GM19240 (cell line): ENCODE measurements at regions not wholly inside any gene's neighbourhood (a gene's known extent, or its start where the extent isn't known, plus 50 kb on each side); places are given as distances from the start of the nearest gene placed in this dataset.

Experiments used
- DNase-seq: peaks from one replicate; pipeline ENCODE4 v3.0.0; 2011; ENCODE audit warnings: low spot score; ENCODE audit not compliant: insufficient read length

GRCh38 chr6:104325341-104326172 lies 534.2 kb downstream of the HACE1 start:
- no peak for DNase-seq

DNA sequence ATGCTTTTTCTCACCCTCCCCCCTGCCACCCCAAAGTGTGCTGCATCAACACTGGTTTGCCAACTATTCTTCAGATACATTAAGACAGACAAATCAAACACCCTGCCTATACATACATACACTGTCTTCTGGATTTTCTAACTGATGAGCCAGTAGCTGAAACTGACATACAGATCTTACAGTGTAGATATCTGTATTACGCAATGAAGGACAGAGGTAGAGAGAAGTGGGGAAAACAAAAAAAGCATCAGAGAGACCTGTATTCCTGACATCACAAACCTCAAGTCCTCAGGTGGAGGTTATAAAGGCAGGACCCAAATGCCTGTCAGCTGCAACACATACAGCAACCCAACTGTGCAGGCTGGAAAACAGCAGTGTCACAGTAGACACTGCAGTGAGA lies 535.4 kb downstream of the HACE1 start:
- DNase-seq: no peak

DNA sequence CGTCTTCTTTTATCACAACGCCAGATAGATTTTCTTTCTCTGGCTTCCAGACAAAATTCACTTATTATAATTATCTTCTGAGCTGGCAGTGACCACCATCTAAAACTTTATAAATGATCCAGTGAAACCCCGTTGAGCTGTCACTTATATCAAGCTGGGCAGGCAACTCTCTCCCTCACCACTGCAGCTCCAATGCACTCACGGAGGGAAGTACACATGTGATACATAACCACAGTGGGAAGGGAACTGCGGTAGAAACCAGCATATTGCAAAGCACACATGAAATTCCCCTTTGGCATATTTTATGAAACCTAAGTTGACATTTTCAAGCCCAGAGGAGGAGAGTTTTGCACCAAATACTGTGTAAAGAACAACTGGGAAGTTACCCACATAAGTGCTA lies 536.9 kb downstream of the HACE1 start:
- no peak for DNase-seq

DNA sequence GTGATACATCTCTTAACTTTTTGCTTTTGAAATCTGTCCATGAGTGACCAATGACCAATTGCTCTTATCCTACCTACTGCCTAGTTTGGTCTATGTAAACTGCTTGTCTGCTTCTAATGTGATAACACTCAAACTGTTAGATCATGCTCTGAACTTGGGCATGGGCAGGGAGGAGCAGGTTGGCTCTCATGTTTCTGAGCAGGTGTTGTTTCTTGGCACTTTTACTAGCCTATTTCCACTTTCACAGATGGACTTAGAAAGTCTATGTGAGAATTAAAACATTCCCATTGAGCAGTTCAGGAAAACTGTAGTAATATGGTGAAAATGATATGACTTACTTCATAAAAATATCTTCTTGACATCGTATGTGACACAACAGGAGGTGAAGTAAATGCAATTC lies 538.4 kb downstream of the HACE1 start:
- no peak for DNase-seq

DNA sequence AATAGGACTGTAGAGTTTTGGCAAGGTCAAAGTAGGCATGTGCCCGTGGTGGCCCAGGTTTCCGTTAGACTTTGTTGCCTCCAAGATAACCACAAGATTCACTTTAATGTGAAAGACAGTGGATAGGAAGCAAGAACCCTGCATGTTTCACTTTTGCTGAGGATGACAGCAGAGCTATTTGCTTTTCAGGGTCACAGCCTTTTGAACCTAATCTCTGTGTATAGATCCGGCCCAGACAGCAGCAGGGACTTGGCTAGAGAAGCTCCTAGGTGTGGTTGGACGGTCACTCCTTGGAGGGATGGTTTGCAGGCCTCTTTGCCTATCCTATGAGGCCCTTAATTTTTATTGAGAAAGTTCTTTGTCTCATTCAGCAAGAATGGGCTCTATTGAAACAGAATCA lies 538.8 kb downstream of the HACE1 start:
- DNase-seq: no peak

DNA sequence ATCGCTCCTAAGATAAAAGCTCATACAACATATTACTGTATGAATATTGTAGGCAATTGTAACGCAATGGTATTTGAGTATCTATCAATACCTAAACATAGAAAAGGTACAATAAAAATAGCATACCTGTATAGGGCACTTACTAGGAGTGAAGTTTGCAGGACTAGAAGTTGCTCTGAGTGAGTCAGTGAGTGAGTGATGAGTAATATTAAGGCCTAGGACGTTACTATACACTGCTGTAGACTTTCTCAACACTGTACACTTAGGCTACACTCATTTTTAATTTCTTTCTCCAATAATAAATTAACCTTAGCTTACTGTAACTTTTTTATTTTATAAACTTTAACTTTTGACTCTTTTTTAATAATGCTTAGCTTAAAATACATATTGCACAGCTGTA lies 546.9 kb downstream of the HACE1 start:
- DNase-seq: no peak

GRCh38 chr6:104306211-104306610 lies 553.5 kb downstream of the HACE1 start:
- DNase-seq: no peak

- DNase-seq: no peak
These were observed 554.5 kb downstream of the HACE1 start for GRCh38 chr6:104305206-104305605.

GRCh38 chr6:104301951-104302350 lies 557.8 kb downstream of the HACE1 start:
- no peak for DNase-seq

DNA sequence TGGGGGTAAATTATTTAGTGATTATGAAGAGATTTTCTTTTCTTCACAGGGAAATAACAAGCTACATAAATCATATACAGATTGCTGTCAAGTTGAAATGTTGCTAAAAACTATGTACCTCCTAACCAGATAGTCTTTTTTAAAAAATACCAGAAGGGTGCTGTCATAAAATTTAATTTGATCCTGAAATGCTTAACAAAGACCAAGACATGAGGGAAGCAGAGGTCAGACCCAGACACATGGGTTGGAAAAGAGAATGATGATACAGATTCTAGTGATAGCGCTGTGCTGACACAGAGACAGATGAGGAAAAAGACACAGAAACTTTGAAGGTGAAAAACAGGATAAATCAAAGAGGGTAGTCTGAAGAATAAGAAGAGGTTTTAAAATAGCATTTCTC lies 573.1 kb downstream of the HACE1 start:
- DNase-seq: no peak

- no peak for DNase-seq
These were observed 574.8 kb downstream of the HACE1 start for GRCh38 chr6:104284872-104285271.

GRCh38 chr6:104282581-104282980 lies 577.1 kb downstream of the HACE1 start:
- DNase-seq: no peak

- DNase-seq: no peak
These were observed 578.3 kb downstream of the HACE1 start for GRCh38 chr6:104281370-104281769.

DNA sequence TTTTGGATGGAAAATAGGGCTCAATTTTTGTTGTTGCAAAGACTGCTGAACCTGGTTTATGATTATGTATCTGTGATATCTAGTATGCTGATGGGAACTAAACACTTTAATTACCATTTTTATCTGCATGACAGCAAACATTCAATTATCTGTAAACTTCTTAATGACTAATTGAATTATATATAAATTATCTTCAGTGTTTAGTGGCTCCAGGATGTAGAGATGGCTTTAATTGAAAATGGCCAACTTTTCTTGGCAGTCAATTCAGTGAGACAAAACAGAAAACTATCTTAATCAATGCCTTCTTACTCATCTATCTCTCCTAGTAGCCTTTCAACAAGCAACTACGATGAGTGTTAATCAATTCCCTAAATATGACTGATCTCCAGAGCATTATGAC lies 591.3 kb downstream of the HACE1 start:
- no peak for DNase-seq

- DNase-seq: no peak
These were observed 592.8 kb downstream of the HACE1 start for GRCh38 chr6:104266922-104267321.

DNA sequence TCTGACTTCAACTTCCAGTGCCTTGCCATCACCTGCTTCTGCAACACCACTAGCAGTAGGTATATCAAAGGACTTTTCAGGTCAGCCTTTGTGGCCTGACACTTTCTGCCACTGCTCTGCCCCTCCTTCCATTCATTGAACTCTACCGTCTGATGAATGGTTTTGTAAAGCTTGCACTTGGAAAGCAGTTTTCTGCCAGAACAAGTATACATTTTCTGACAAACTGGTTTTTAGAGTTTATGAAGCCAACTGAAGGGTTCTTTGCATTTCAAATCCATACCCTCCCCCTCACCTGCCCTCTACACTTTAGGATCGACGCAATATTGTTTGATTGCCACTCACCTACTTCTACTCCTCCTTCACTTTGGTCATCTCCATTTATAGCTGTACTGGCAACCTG lies 603.1 kb downstream of the HACE1 start:
- no peak for DNase-seq

DNA sequence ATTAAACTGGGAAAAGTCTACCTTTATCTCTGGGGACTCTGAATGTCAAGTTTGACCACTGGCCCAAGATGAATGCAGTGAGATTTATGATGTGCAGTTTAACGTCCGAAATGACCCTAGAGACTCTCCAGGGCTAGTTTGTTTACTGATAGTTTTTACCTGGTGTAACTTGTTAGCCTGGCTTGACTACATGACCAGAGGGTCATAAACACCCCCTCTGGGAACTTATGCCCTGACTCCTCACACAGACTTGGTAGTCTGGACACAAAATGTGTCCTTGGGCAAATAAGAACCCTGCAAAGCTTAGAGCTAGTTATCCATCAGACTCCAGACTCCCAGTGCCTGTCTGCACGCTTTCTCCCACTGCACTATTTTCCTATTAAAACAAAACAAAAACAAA lies 606.5 kb downstream of the HACE1 start:
- no peak for DNase-seq

DNA sequence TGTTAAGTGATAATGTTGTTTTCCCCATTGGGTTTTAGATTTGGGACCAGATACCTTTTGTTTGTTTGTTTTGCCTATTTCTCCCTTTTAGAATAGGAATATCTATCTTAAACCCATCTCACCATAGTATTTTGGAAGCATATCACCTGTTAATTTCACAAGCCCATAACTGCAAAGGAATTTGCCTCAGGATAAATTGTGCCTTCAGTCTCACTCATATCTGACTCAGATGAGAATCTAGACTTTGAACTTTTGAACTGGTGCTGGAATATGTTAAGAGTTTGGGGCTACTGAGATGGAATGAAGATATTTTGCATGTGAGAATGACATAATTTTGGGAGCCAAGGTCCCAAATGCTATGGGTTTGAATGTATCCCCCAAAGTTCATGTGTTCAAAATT lies 607.4 kb downstream of the HACE1 start:
- no peak for DNase-seq

- no peak for DNase-seq
These were observed 608.1 kb downstream of the HACE1 start for GRCh38 chr6:104251651-104252050.

DNA sequence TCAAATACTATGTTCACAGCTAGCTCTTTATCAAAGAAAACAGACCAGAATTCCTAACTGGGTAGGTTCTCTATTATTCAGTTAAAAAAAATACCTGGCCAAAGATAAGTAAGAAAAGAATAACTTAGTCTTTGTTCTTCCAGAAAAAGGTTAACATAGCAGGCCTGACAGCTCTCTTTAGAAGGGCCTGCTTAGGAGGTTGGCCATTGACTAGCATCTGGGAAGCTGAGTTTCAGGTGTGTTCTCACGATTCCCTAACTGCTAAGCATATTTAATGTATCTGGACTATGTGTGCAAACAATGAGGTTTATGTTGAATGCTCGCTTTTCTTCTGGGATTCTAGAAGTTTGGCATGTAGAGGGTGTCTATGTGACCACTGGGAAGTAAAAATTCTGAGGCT lies 618.9 kb downstream of the HACE1 start:
- DNase-seq: no peak

- DNase-seq: no peak
These were observed 619.7 kb downstream of the HACE1 start for GRCh38 chr6:104239971-104240370.

- no peak for DNase-seq
These were observed 630.7 kb downstream of the HACE1 start for GRCh38 chr6:104229057-104229456.

DNA sequence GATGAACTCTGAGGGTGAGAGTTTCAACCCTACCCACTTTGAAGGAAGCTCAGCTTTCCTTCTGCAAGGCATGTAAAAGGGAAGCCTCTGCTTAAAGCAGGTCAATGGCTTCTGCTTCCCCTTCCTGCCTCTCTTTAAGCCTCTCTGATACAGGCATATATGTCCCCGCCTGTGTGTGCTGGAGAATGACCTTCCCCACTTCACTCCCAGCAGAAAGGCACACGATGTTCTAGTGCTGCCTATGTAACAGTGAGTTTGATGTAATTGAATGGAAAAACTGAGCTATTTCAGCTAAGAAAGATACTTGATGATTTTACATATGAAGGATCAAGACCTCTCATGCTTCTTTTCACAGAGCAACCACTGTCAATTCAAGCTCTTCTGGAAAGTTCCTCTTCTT lies 632.2 kb downstream of the HACE1 start:
- no peak for DNase-seq
